HG03103 (cell line): ENCODE measurements at regions not wholly inside any gene's neighbourhood (a gene's known extent, or its start where the extent isn't known, plus 50 kb on each side); places are given as distances from the start of the nearest gene placed in this dataset.

Experiments used
- ATAC-seq: cut with Tn5 transposase; IDR thresholded peaks from one replicate; pipeline ENCODE4 v1.9.1; 2021; ENCODE audit warnings: low read depth; ENCODE audit not compliant: unreplicated experiment

GRCh38 chr7:132733860-132734259 is 157.6 kb upstream of the PLXNA4 start:
- ATAC-seq = no peak

- no peak for ATAC-seq
These were observed 156.1 kb upstream of the PLXNA4 start for GRCh38 chr7:132732321-132732865.

GRCh38 chr7:132730105-132730504 is 153.8 kb upstream of the PLXNA4 start:
- ATAC-seq = no peak

- no peak for ATAC-seq
These were observed 147.3 kb upstream of the PLXNA4 start for GRCh38 chr7:132723506-132724081.

GRCh38 chr7:132720835-132721234 is 144.6 kb upstream of the PLXNA4 start:
- ATAC-seq = no peak

GRCh38 chr7:132713893-132714292 is 137.6 kb upstream of the PLXNA4 start:
- no peak for ATAC-seq

- ATAC-seq = no peak
These were observed 133.8 kb upstream of the PLXNA4 start for GRCh38 chr7:132709971-132710567.

GRCh38 chr7:132708470-132708869 is 132.2 kb upstream of the PLXNA4 start:
- ATAC-seq = no peak

GRCh38 chr7:132705146-132705545 is 128.9 kb upstream of the PLXNA4 start:
- ATAC-seq = no peak

- no peak for ATAC-seq
These were observed 127.5 kb upstream of the PLXNA4 start for GRCh38 chr7:132703742-132704141.

- no peak for ATAC-seq
These were observed 120.7 kb upstream of the PLXNA4 start for GRCh38 chr7:132697003-132697402.

GRCh38 chr7:132696332-132696731 is 120.1 kb upstream of the PLXNA4 start:
- ATAC-seq = no peak

GRCh38 chr7:132691201-132691600 is 114.9 kb upstream of the PLXNA4 start:
- no peak for ATAC-seq

- ATAC-seq = no peak
These were observed 113.9 kb upstream of the PLXNA4 start for GRCh38 chr7:132690174-132690573.

GRCh38 chr7:132687981-132688383 is 111.7 kb upstream of the PLXNA4 start:
- ATAC-seq = no peak

- ATAC-seq = no peak
These were observed 110.7 kb upstream of the PLXNA4 start for GRCh38 chr7:132687016-132687415.

- ATAC-seq = no peak
These were observed 109.0 kb upstream of the PLXNA4 start for GRCh38 chr7:132685277-132685676.

- ATAC-seq = no peak
These were observed 107.8 kb upstream of the PLXNA4 start for GRCh38 chr7:132683896-132684690.

GRCh38 chr7:132681951-132682350 is 105.7 kb upstream of the PLXNA4 start:
- ATAC-seq = no peak

- no peak for ATAC-seq
These were observed 104.3 kb upstream of the PLXNA4 start for GRCh38 chr7:132680590-132680989.

GRCh38 chr7:132678656-132679055 is 102.4 kb upstream of the PLXNA4 start:
- ATAC-seq = no peak

- no peak for ATAC-seq
These were observed 101.6 kb upstream of the PLXNA4 start for GRCh38 chr7:132677918-132678317.
